ENCODE measurements at regions not wholly inside any gene's neighbourhood (a gene's known extent, or its start where the extent isn't known, plus 50 kb on each side); places are given as distances from the start of the nearest gene placed in this dataset.

DNA sequence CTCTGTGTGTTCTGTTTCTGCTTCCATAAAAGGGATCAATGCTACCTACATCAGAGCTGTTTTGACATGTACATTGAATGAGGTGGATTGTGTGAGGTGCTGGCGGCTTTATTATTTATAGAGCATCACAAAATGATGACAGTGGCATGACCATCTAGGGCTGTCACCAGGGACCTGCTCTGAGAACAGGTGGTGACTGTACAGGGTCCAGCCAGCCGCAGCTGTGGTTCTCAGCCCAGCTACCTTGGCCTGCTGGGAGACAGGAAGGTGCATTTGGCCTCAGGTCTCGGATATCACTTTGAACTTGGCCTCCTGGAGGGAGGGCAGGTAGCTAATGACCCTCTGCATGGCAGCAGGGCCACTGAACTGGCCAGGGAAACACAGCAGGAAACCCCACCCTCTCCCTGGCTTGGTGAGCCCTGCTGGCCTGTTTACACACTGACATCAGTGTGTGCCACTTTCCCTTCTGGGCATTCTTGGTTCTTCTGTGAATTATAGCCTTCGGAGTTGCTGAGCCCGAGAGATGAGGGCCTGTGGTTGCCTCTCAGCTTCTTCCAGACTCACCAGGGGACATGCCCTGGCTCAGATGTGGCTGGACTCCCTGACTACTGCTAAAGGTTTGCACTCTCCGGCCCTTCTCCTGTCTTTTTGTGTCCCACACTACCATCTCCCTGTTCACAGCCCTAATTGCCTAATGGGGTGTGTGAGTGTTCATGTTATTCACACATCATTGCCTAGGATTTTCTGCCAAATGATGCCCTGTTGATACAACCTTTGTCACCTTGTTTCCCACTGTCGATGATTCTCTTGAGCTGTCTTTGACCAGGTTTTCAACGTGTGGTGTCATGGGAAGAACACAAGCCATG, 109.2 kb upstream of the RAB12 start:
- Histone ChIP-seq H3K27me3 (ENCODE audit: control insufficient read depth, insufficient read depth, low read length) (no peaks in the 10 kb centered on the region), H3K36me3 (ENCODE audit: control insufficient read depth, insufficient read depth, low read length) (no peaks in the 10 kb centered on the region), H3K4me3 (ENCODE audit: low read depth, low read length) (no peak overlapping the region), H3K4me1 (ENCODE audit: control insufficient read depth, insufficient read depth, low read length, poor library complexity, severe bottlenecking) (no peaks in the 10 kb centered on the region), H3K27ac (ENCODE audit: insufficient read depth, low read length, poor library complexity, severe bottlenecking) (no peak overlapping the region), H3K9me3 (ENCODE audit: control insufficient read depth in 2 of 2, low read length in 2 of 2) (no peaks in the 10 kb centered on the region)
- H3K27ac Mint-ChIP-seq: no peak overlapping the region
- peaks cover 0 to 3% (median 0%) of the 10 kb centered on the region in 7 donors for H3K9me3 Mint-ChIP-seq
- ATAC-seq (ENCODE audit: low read depth in 2 of 2) (no peak), DNase-seq (no peak)
- H3K27me3 Mint-ChIP-seq: no peaks in the 10 kb centered on the region
- H3K4me3 Mint-ChIP-seq: no peak overlapping the region
- no peaks in the 10 kb centered on the region for H3K36me3 Mint-ChIP-seq
- no peaks in the 10 kb centered on the region for H3K4me1 Mint-ChIP-seq

DNA sequence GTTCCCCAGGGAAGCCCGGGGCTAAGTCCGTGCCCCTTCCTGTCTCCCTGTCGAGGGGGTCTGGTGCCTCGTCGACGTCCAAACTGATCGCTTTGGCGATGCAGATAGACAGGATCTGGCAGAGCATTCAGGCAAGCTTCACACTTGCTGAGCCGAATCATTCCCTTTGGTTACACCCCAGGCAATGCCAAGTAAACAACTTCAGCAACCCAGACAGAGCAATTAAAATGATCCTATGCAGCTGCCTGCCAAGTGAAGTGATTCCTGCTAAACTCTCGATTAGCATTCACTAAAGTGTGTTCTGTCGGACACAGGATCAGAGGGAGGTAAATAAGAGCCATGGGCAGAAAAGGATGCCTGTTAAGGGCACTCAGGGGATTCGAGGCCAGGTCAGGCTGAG, 108.2 kb upstream of the RAB12 start:
- H3K36me3 Mint-ChIP-seq: no peaks in the 10 kb centered on the region
- Histone ChIP-seq H3K4me3 (ENCODE audit: low read depth, low read length) (no peak overlapping the region), H3K4me1 (ENCODE audit: control insufficient read depth, insufficient read depth, low read length, poor library complexity, severe bottlenecking) (no peaks in the 10 kb centered on the region), H3K9me3 (ENCODE audit: control insufficient read depth in 2 of 2, low read length in 2 of 2) (no peaks in the 10 kb centered on the region), H3K27ac (ENCODE audit: insufficient read depth, low read length, poor library complexity, severe bottlenecking) (no peak overlapping the region), H3K27me3 (ENCODE audit: control insufficient read depth, insufficient read depth, low read length) (no peaks in the 10 kb centered on the region), H3K36me3 (ENCODE audit: control insufficient read depth, insufficient read depth, low read length) (no peaks in the 10 kb centered on the region)
- H3K4me3 Mint-ChIP-seq: no peak overlapping the region
- ATAC-seq (ENCODE audit: low read depth in 2 of 2) (no peak), DNase-seq (no peak)
- peaks cover 0 to 3% (median 0%) of the 10 kb centered on the region in 7 donors for H3K9me3 Mint-ChIP-seq
- no peaks in the 10 kb centered on the region for H3K27me3 Mint-ChIP-seq
- no peaks in the 10 kb centered on the region for H3K4me1 Mint-ChIP-seq
- H3K27ac Mint-ChIP-seq: no peak overlapping the region

GRCh38 chr18:8503248-8503647, 106.0 kb upstream of the RAB12 start:
- no peaks in the 10 kb centered on the region for H3K4me1 Mint-ChIP-seq
- H3K27me3 ChIP-seq (ENCODE audit: control insufficient read depth, insufficient read depth, low read length): no peaks in the 10 kb centered on the region
- H3K36me3 Mint-ChIP-seq: no peaks in the 10 kb centered on the region
- DNase-seq: no peak
- H3K27ac Mint-ChIP-seq: no peak overlapping the region
- no peaks in the 10 kb centered on the region for H3K9me3 ChIP-seq (ENCODE audit: control insufficient read depth in 2 of 2, low read length in 2 of 2)
- H3K4me3 ChIP-seq (ENCODE audit: low read depth, low read length): no peak overlapping the region
- H3K27ac ChIP-seq (ENCODE audit: insufficient read depth, low read length, poor library complexity, severe bottlenecking): no peak overlapping the region
- H3K36me3 ChIP-seq (ENCODE audit: control insufficient read depth, insufficient read depth, low read length): no peaks in the 10 kb centered on the region
- no peak for ATAC-seq (ENCODE audit: low read depth in 2 of 2)
- no peaks in the 10 kb centered on the region for H3K4me1 ChIP-seq (ENCODE audit: control insufficient read depth, insufficient read depth, low read length, poor library complexity, severe bottlenecking)
- H3K4me3 Mint-ChIP-seq: no peak overlapping the region
- H3K27me3 Mint-ChIP-seq: no peaks in the 10 kb centered on the region
- H3K9me3 Mint-ChIP-seq: peaks cover 0 to 3% (median 0%) of the 10 kb centered on the region in 7 donors

DNA sequence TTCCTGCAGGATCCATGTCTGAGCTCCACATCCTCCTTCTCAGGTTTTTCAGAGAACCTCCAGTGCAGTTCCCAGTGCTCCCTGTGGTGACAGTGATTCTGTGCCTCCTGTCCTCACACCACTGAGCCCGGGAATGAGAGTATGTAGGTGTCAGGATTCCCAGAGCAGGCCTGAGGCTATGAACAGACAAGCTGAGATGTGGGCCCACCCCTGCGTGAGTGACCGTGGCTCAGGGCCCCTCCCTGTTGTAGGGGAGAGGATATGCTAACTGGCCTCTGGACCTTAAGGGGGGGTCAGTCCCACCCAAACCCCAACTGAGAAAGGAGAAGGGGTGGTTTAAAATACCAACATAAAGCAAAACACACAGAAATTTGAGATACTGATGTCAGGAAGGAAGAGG, 104.8 kb upstream of the RAB12 start:
- peaks cover under 1% of the 10 kb centered on the region for H3K27me3 Mint-ChIP-seq
- DNase-seq (no peak), ATAC-seq (ENCODE audit: low read depth in 2 of 2) (no peak)
- no peaks in the 10 kb centered on the region for H3K4me1 Mint-ChIP-seq
- Histone ChIP-seq H3K27ac (ENCODE audit: insufficient read depth, low read length, poor library complexity, severe bottlenecking) (no peak overlapping the region), H3K36me3 (ENCODE audit: control insufficient read depth, insufficient read depth, low read length) (no peaks in the 10 kb centered on the region), H3K4me1 (ENCODE audit: control insufficient read depth, insufficient read depth, low read length, poor library complexity, severe bottlenecking) (no peaks in the 10 kb centered on the region), H3K4me3 (ENCODE audit: low read depth, low read length) (no peak overlapping the region), H3K9me3 (ENCODE audit: control insufficient read depth in 2 of 2, low read length in 2 of 2) (no peaks in the 10 kb centered on the region), H3K27me3 (ENCODE audit: control insufficient read depth, insufficient read depth, low read length) (no peaks in the 10 kb centered on the region)
- H3K36me3 Mint-ChIP-seq: no peaks in the 10 kb centered on the region
- no peak overlapping the region for H3K27ac Mint-ChIP-seq
- H3K9me3 Mint-ChIP-seq: peaks cover 0 to 3% (median 0%) of the 10 kb centered on the region in 7 donors
- no peak overlapping the region for H3K4me3 Mint-ChIP-seq

DNA sequence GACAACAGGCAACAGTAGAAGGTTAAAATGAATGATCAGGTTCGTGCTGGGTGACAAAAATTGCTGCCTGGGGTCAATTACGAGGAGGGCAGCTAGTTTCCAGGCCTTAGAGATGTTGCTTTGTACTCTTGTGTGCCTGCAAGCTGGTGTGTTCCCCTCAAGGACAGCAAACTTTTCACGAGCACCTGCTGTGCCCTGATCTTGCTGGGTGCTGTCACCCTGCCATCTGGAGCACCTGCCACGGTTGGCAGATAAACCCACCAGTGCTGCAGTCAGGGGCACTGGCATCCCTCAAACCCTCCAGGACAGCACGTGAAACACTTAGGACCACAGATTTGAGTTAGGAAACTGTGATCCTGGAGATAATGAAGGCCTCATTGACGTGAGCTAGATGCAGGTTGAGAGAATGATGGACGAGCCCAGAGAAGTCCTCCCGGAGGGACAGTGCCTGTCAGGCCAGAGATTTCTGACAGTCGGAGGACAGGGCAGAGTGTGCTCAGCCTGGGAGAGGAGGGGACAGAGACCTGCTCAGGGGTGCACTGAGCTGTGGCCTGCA, 104.3 kb upstream of the RAB12 start:
- no peak for DNase-seq
- ATAC-seq (ENCODE audit: low read depth in 2 of 2): no peak
- H3K9me3 ChIP-seq (ENCODE audit: control insufficient read depth in 2 of 2, low read length in 2 of 2): no peaks in the 10 kb centered on the region
- no peak overlapping the region for H3K4me3 Mint-ChIP-seq
- no peaks in the 10 kb centered on the region for H3K4me1 ChIP-seq (ENCODE audit: control insufficient read depth, insufficient read depth, low read length, poor library complexity, severe bottlenecking)
- no peaks in the 10 kb centered on the region for H3K4me1 Mint-ChIP-seq
- no peaks in the 10 kb centered on the region for H3K27me3 ChIP-seq (ENCODE audit: control insufficient read depth, insufficient read depth, low read length)
- no peak overlapping the region for H3K27ac ChIP-seq (ENCODE audit: insufficient read depth, low read length, poor library complexity, severe bottlenecking)
- H3K9me3 Mint-ChIP-seq: peaks cover 0 to 3% (median 0%) of the 10 kb centered on the region in 7 donors
- no peak overlapping the region for H3K27ac Mint-ChIP-seq
- H3K36me3 Mint-ChIP-seq: no peaks in the 10 kb centered on the region
- no peaks in the 10 kb centered on the region for H3K36me3 ChIP-seq (ENCODE audit: control insufficient read depth, insufficient read depth, low read length)
- no peak overlapping the region for H3K4me3 ChIP-seq (ENCODE audit: low read depth, low read length)
- peaks cover 5% of the 10 kb centered on the region for H3K27me3 Mint-ChIP-seq

DNA sequence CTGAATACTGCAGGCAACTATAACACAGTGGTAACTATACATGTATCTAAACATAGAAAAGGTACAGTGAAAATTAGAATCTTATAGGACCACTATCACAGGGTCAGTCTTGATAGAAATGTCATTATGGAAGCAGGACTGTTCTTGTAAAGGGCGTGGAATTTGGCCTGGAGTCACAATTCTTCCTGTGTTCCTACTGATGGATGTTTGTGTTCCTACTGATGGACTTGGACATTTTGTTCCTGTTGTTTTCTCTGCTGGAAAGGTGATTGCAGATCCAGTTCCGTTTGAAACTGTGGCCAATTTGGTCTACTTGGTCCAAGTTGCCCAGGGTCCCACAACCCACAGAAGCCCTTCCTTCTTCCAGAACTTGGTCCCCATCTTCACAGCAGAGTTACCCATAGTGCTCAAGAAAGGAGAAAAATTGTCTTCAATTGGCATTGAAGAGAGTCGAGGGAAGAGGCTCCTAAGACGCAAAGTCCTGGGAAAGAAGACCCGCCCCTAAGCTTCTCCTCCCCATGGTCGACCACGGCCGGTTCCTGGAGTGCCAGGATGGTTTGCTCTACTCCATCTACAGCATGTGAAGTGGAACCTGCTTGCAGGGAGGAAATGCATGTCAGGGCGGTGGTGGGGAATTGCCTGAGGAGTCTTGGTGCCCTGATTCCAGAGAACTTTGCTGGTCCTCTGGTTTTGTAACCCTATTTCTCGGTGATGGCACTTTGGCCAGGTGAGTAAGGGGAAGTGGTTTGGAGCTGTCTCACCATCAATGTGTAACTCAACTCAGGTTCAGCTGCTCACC, 102.8 kb upstream of the RAB12 start:
- Mint-ChIP-seq H3K4me1 (no peaks in the 10 kb centered on the region), H3K27me3 (peaks cover 5% of the 10 kb centered on the region), H3K4me3 (no peak overlapping the region), H3K9me3 (peaks cover 0 to 3% (median 0%) of the 10 kb centered on the region in 7 donors), H3K36me3 (no peaks in the 10 kb centered on the region), H3K27ac (no peak overlapping the region)
- H3K4me3 ChIP-seq (ENCODE audit: low read depth, low read length): no peak overlapping the region
- no peaks in the 10 kb centered on the region for H3K36me3 ChIP-seq (ENCODE audit: control insufficient read depth, insufficient read depth, low read length)
- ATAC-seq (ENCODE audit: low read depth in 2 of 2) (no peak), DNase-seq (no peak)
- H3K4me1 ChIP-seq (ENCODE audit: control insufficient read depth, insufficient read depth, low read length, poor library complexity, severe bottlenecking): no peaks in the 10 kb centered on the region
- H3K9me3 ChIP-seq (ENCODE audit: control insufficient read depth in 2 of 2, low read length in 2 of 2): no peaks in the 10 kb centered on the region
- no peak overlapping the region for H3K27ac ChIP-seq (ENCODE audit: insufficient read depth, low read length, poor library complexity, severe bottlenecking)
- H3K27me3 ChIP-seq (ENCODE audit: control insufficient read depth, insufficient read depth, low read length): no peaks in the 10 kb centered on the region

DNA sequence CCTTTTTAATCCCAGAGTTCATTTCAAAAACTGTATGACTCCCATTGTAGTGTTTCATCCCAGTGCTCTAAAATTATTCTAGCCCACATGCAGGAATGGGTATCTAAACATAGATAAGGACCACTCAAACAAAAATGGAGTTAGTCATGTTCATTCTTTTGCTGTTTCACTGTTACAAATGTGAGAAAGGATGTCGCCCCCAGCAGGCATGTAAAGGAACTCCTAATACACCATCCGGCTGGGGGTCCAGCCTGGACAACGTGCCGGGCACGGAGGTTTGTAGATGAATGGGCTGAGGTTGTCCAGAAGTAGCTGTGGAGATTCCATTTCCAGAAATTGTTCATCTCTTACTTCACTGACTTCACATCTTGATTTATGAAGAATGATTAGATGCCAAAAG, 101.9 kb upstream of the RAB12 start:
- no peaks in the 10 kb centered on the region for H3K9me3 ChIP-seq (ENCODE audit: control insufficient read depth in 2 of 2, low read length in 2 of 2)
- no peaks in the 10 kb centered on the region for H3K4me1 ChIP-seq (ENCODE audit: control insufficient read depth, insufficient read depth, low read length, poor library complexity, severe bottlenecking)
- no peak overlapping the region for H3K27ac ChIP-seq (ENCODE audit: insufficient read depth, low read length, poor library complexity, severe bottlenecking)
- ATAC-seq (ENCODE audit: low read depth in 2 of 2) (no peak), DNase-seq (no peak)
- H3K4me3 ChIP-seq (ENCODE audit: low read depth, low read length): no peak overlapping the region
- no peaks in the 10 kb centered on the region for H3K4me1 Mint-ChIP-seq
- no peaks in the 10 kb centered on the region for H3K36me3 ChIP-seq (ENCODE audit: control insufficient read depth, insufficient read depth, low read length)
- H3K27me3 ChIP-seq (ENCODE audit: control insufficient read depth, insufficient read depth, low read length): no peaks in the 10 kb centered on the region
- peaks cover 0 to 3% (median 0%) of the 10 kb centered on the region in 7 donors for H3K9me3 Mint-ChIP-seq
- no peaks in the 10 kb centered on the region for H3K36me3 Mint-ChIP-seq
- no peak overlapping the region for H3K27ac Mint-ChIP-seq
- H3K27me3 Mint-ChIP-seq: peaks cover 5% of the 10 kb centered on the region
- no peak overlapping the region for H3K4me3 Mint-ChIP-seq
